ENCODE measurements at regions not wholly inside any gene's neighbourhood (a gene's known extent, or its start where the extent isn't known, plus 50 kb on each side); places are given as distances from the start of the nearest gene placed in this dataset.

DNA sequence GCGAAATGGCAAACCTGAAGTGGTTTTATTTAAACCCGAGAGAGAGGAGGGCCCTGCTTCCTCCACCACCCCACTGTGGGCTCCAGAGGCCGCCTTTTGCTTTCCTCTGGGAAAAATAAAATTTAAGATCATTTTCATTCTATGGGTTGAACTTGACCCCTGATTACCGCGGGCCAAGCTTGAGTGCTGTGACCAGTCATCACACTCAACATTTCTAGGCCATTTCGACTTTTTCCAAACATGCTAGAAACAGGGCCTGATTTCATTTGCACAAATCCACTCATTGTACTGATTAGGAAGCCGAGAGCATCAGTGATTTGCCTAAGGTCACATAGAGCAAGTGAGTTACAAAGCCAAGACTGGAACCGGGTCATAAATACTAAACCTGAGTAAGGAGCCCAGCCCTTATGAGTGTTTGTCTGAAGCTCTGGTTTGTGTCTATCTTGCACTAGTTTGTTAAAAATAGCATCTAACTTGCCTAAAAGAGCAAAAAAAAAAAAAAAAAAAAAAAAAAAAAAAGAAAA is 179.7 kb downstream of the DLL1 start:
- TF ChIP-seq, protein P1, sequence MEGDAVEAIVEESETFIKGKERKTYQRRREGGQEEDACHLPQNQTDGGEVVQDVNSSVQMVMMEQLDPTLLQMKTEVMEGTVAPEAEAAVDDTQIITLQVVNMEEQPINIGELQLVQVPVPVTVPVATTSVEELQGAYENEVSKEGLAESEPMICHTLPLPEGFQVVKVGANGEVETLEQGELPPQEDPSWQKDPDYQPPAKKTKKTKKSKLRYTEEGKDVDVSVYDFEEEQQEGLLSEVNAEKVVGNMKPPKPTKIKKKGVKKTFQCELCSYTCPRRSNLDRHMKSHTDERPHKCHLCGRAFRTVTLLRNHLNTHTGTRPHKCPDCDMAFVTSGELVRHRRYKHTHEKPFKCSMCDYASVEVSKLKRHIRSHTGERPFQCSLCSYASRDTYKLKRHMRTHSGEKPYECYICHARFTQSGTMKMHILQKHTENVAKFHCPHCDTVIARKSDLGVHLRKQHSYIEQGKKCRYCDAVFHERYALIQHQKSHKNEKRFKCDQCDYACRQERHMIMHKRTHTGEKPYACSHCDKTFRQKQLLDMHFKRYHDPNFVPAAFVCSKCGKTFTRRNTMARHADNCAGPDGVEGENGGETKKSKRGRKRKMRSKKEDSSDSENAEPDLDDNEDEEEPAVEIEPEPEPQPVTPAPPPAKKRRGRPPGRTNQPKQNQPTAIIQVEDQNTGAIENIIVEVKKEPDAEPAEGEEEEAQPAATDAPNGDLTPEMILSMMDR (IDR thresholded peaks at IDR 0.05; ENCODE audit: insufficient read depth, low read length, poor library complexity, severe bottlenecking) = no peak
- TF ChIP-seq EZH2phosphoT487 (conservative IDR thresholded peaks at IDR 0.05; ENCODE audit: low read length) = no peak

Measured in SU-DHL-6 (cell line).